ENCODE measurements at regions not wholly inside any gene's neighbourhood (a gene's known extent, or its start where the extent isn't known, plus 50 kb on each side); places are given as distances from the start of the nearest gene placed in this dataset.

DNA sequence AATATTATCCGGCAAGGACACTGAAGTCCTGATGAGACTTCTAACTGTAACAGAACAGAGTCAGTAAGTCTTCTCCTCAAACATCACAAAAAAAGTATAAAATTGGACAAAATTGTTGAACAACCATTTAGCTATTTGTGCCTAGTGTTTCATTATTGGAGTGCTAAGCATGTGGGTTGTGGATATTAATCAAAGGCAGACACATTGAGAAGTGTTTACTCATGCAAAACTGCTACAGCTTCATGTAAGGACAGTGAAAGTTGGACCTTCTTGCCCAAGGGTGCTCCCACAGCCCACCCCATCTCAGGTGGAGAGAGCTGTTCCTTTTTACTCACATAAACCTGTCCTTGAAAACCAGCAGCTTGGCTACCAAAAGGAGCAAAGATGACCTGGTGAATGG is 355.1 kb upstream of the DAB2 start:
- H3K27ac ChIP-seq (ENCODE audit: low read length) = no peak overlapping the region
- no peaks in the 10 kb centered on the region for H3K27me3 ChIP-seq (ENCODE audit: low read depth, low read length)
- no peaks in the 10 kb centered on the region for H3K9me3 ChIP-seq (ENCODE audit: insufficient read depth, low read length)
- no peaks in the 10 kb centered on the region for H3K36me3 ChIP-seq (replicated peaks; ENCODE audit: low read depth, low read length)
- H2AFZ ChIP-seq (ENCODE audit: low read depth, low read length) = no peak overlapping the region
- no peaks in the 10 kb centered on the region for H4K20me1 ChIP-seq (ENCODE audit: insufficient read depth, low read length)
- H3K4me1 ChIP-seq (ENCODE audit: low read length) = peaks cover 18% of the 10 kb centered on the region
- no peak overlapping the region for H3K9ac ChIP-seq (ENCODE audit: low read length)
- TF ChIP-seq, protein P1, sequence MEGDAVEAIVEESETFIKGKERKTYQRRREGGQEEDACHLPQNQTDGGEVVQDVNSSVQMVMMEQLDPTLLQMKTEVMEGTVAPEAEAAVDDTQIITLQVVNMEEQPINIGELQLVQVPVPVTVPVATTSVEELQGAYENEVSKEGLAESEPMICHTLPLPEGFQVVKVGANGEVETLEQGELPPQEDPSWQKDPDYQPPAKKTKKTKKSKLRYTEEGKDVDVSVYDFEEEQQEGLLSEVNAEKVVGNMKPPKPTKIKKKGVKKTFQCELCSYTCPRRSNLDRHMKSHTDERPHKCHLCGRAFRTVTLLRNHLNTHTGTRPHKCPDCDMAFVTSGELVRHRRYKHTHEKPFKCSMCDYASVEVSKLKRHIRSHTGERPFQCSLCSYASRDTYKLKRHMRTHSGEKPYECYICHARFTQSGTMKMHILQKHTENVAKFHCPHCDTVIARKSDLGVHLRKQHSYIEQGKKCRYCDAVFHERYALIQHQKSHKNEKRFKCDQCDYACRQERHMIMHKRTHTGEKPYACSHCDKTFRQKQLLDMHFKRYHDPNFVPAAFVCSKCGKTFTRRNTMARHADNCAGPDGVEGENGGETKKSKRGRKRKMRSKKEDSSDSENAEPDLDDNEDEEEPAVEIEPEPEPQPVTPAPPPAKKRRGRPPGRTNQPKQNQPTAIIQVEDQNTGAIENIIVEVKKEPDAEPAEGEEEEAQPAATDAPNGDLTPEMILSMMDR (IDR thresholded peaks at IDR 0.05; ENCODE audit: low read depth, low read length) = no peak
- TF ChIP-seq EZH2phosphoT487 (IDR thresholded peaks at IDR 0.05; ENCODE audit: low read depth) = no peak
- H3K4me3 ChIP-seq (ENCODE audit: low read length) = no peak overlapping the region
- no peaks in the 10 kb centered on the region for H3K79me2 ChIP-seq (ENCODE audit: low read length)
- no peak overlapping the region for H3K4me2 ChIP-seq (ENCODE audit: low read length)

DNA sequence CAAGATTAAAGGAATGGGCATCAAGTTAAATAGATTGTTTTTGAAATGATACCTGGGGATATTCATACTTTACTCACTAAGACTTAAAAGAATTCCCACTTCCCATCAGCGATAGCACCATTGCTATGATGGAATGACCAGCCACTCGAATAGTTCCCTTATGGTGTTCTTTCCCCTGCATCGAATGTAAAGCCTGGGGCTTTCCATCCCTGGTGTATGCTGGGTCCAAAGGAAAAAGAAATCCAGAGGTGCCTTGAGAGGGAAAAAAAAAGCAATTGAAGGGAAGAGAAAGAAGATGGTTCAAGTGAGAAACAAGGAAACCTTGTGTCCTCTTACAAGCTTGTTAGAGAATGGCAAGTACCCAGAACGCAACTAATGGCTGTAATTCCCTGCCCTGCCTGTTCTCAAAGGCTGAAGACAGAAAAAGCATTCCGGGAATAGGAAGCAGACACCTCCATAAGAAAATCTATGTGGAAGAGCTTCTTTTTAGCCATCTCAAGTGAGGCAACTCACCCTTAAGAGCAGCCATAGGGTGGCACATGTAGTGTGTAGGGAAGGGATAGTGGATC is 351.1 kb upstream of the DAB2 start:
- H3K27me3 ChIP-seq (ENCODE audit: low read depth, low read length) = no peaks in the 10 kb centered on the region
- no peak overlapping the region for H2AFZ ChIP-seq (ENCODE audit: low read depth, low read length)

DNA sequence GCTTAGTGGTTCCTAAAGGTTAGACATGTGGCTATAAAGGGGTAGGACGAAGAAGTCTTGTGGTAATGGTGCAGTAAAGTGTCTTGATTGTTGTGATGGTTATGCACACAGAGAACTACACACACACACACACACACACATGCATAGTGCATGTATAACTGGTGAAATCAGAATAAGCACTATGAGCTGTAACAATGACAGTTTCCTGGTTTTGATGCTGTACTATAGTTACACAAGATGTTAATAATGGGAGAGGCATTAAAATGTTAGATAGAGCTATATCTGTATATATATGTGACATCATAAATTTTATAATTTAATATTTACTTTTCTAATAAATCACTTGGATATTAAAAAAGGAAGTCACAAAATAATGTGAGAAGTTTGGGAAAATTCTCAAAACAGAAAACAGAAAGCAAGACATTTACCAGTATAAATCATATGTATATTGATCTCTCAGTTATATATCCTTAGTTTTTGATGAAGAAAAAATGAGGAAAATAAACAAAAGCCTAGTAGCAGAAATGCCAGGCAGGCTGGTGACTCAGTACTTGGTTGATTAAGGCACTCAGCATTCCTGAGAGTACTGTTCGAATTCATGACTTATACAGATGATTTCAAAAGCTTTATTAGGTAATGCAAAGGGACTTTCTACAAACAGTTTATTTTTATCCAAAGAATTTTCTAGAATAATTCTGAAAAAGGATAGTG is 350.5 kb upstream of the DAB2 start:
- Histone ChIP-seq H3K4me1 (ENCODE audit: low read length) (no peaks in the 10 kb centered on the region), H3K79me2 (ENCODE audit: low read length) (no peaks in the 10 kb centered on the region), H3K9me3 (ENCODE audit: insufficient read depth, low read length) (no peaks in the 10 kb centered on the region), H4K20me1 (ENCODE audit: insufficient read depth, low read length) (no peaks in the 10 kb centered on the region), H3K4me2 (ENCODE audit: low read length) (no peak overlapping the region), H3K27ac (ENCODE audit: low read length) (no peak overlapping the region), H3K27me3 (ENCODE audit: low read depth, low read length) (no peaks in the 10 kb centered on the region), H2AFZ (ENCODE audit: low read depth, low read length) (no peak overlapping the region), H3K9ac (ENCODE audit: low read length) (no peak overlapping the region), H3K4me3 (ENCODE audit: low read length) (no peak overlapping the region), H3K36me3 (replicated peaks; ENCODE audit: low read depth, low read length) (no peaks in the 10 kb centered on the region)
- TF ChIP-seq, protein P1 (IDR thresholded peaks at IDR 0.05; ENCODE audit: low read depth, low read length) = no peak
- TF ChIP-seq EZH2phosphoT487 (IDR thresholded peaks at IDR 0.05; ENCODE audit: low read depth) = no peak

More for the DNA sequence above, 351.1 kb upstream of the DAB2 start:
- no peak for TF ChIP-seq EZH2phosphoT487 (IDR thresholded peaks at IDR 0.05; ENCODE audit: low read depth)
- TF ChIP-seq, protein P1 (IDR thresholded peaks at IDR 0.05; ENCODE audit: low read depth, low read length) = no peak
- Histone ChIP-seq H3K9me3 (ENCODE audit: insufficient read depth, low read length) (no peaks in the 10 kb centered on the region), H4K20me1 (ENCODE audit: insufficient read depth, low read length) (no peaks in the 10 kb centered on the region), H3K27ac (ENCODE audit: low read length) (no peak overlapping the region), H3K4me1 (ENCODE audit: low read length) (no peaks in the 10 kb centered on the region), H3K36me3 (replicated peaks; ENCODE audit: low read depth, low read length) (no peaks in the 10 kb centered on the region), H3K9ac (ENCODE audit: low read length) (no peak overlapping the region), H3K4me3 (ENCODE audit: low read length) (no peak overlapping the region), H3K79me2 (ENCODE audit: low read length) (no peaks in the 10 kb centered on the region), H3K4me2 (ENCODE audit: low read length) (no peak overlapping the region)

DNA sequence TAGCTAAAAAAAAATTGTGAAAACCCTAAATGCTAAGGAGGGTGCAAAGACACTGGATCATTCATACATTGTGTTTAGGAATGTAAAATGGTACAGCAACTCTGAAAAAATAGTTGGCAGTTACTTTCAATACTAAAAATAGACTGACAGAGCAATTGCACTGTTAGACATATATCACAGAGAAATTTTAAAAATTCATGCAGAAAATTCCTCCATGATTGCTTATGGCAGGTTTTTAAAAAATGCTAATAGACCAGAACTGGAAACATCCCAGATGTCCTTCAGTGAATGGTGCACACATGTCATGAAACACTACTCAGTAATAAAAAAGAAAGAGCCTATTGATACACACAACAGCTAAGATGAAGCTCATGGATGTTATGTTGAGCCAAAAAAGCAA is 349.8 kb upstream of the DAB2 start:
- H3K27ac ChIP-seq (ENCODE audit: low read length) = no peak overlapping the region
- H4K20me1 ChIP-seq (ENCODE audit: insufficient read depth, low read length) = no peaks in the 10 kb centered on the region
- H3K9me3 ChIP-seq (ENCODE audit: insufficient read depth, low read length) = no peaks in the 10 kb centered on the region
- no peaks in the 10 kb centered on the region for H3K4me1 ChIP-seq (ENCODE audit: low read length)
- no peaks in the 10 kb centered on the region for H3K79me2 ChIP-seq (ENCODE audit: low read length)
- no peak for TF ChIP-seq EZH2phosphoT487 (IDR thresholded peaks at IDR 0.05; ENCODE audit: low read depth)
- TF ChIP-seq, protein P1 (IDR thresholded peaks at IDR 0.05; ENCODE audit: low read depth, low read length) = no peak
- H3K9ac ChIP-seq (ENCODE audit: low read length) = no peak overlapping the region
- H3K4me2 ChIP-seq (ENCODE audit: low read length) = no peak overlapping the region
- H3K4me3 ChIP-seq (ENCODE audit: low read length) = no peak overlapping the region
- no peaks in the 10 kb centered on the region for H3K36me3 ChIP-seq (replicated peaks; ENCODE audit: low read depth, low read length)
- no peak overlapping the region for H2AFZ ChIP-seq (ENCODE audit: low read depth, low read length)
- no peaks in the 10 kb centered on the region for H3K27me3 ChIP-seq (ENCODE audit: low read depth, low read length)

Measured in OCI-LY3 (cell line).